ENCODE measurements at regions not wholly inside any gene's neighbourhood (a gene's known extent, or its start where the extent isn't known, plus 50 kb on each side); places are given as distances from the start of the nearest gene placed in this dataset.

DNA sequence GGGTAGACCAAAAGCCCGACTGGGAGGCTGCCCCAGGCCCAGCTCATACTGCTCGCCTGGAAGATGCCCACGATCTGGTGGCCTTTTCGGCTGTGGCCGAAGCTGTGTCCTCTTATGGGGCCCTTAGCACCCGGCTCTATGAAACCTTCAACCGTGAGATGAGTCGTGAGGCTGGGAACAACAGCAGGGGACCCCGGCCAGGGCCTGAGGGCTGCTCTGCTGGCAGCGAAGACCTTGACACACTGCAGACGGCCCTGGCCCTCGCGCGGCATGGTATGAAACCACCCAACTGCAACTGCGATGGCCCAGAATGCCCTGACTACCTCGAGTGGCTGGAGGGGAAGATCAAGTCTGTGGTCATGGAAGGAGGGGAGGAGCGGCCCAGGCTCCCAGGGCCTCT, 61.7 kb downstream of the TET3 start:
- no peak for TF ChIP-seq EZH2 (IDR thresholded peaks at IDR 0.05; ENCODE audit: low read length)
- TF ChIP-seq, protein P1, sequence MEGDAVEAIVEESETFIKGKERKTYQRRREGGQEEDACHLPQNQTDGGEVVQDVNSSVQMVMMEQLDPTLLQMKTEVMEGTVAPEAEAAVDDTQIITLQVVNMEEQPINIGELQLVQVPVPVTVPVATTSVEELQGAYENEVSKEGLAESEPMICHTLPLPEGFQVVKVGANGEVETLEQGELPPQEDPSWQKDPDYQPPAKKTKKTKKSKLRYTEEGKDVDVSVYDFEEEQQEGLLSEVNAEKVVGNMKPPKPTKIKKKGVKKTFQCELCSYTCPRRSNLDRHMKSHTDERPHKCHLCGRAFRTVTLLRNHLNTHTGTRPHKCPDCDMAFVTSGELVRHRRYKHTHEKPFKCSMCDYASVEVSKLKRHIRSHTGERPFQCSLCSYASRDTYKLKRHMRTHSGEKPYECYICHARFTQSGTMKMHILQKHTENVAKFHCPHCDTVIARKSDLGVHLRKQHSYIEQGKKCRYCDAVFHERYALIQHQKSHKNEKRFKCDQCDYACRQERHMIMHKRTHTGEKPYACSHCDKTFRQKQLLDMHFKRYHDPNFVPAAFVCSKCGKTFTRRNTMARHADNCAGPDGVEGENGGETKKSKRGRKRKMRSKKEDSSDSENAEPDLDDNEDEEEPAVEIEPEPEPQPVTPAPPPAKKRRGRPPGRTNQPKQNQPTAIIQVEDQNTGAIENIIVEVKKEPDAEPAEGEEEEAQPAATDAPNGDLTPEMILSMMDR (optimal IDR thresholded peaks at IDR 0.05 in 1 of 3, IDR thresholded peaks at IDR 0.05 in 1 of 3, conservative IDR thresholded peaks at IDR 0.05 in 1 of 3; ENCODE audit: extremely low read depth in 1 of 3, insufficient read depth in 2 of 3, low read length in 3 of 3): no peak
